ENCODE measurements at regions not wholly inside any gene's neighbourhood (a gene's known extent, or its start where the extent isn't known, plus 50 kb on each side); places are given as distances from the start of the nearest gene placed in this dataset.

- no peaks in the 10 kb centered on the region for H3K4me1 ChIP-seq (ENCODE audit: control insufficient read depth in 4 of 4, insufficient read depth in 4 of 4, low read length in 3 of 4)
- H3K9ac ChIP-seq (ENCODE audit: low read depth in 1 of 2, low read length in 2 of 2), result no peak overlapping the region
- H3K27me3 ChIP-seq (ENCODE audit: control insufficient read depth in 4 of 4, insufficient read depth in 4 of 4, low read length in 3 of 4), result no peaks in the 10 kb centered on the region
- H3K4me3 ChIP-seq (ENCODE audit: low read depth in 1 of 3, low read length in 3 of 3), result no peak overlapping the region
- no peak for DNase-seq (ENCODE audit: low spot score)
- H3K36me3 ChIP-seq (ENCODE audit: control insufficient read depth in 4 of 4, insufficient read depth in 3 of 4, low read depth in 1 of 4, low read length in 3 of 4), result no peaks in the 10 kb centered on the region
- WGBS, result 85% methylated on average over 6 of the region's 6 CpGs
- H3K27ac ChIP-seq (ENCODE audit: low read depth in 1 of 2, low read length in 2 of 2), result no peak overlapping the region
- H3K9me3 ChIP-seq (ENCODE audit: control insufficient read depth in 4 of 4, low read length in 3 of 4), result no peaks in the 10 kb centered on the region
- TF ChIP-seq ZBTB33 (IDR thresholded peaks at IDR 0.05) (no peak), EGR1 (IDR thresholded peaks at IDR 0.05; ENCODE audit: low read depth in 2 of 2) (no peak), GABPA (IDR thresholded peaks at IDR 0.05 in 1 of 2, conservative IDR thresholded peaks at IDR 0.05 in 1 of 2) (no peak), RAD21 (IDR thresholded peaks at IDR 0.05) (no peak), RXRA (IDR thresholded peaks at IDR 0.05) (no peak), YY1 (IDR thresholded peaks at IDR 0.05) (no peak), FOXA1 (IDR thresholded peaks at IDR 0.05) (no peak), FOXA2 (IDR thresholded peaks at IDR 0.05) (no peak), HNF4A (conservative IDR thresholded peaks at IDR 0.05) (no peak), NR2F2 (IDR thresholded peaks at IDR 0.05) (no peak), ATF3 (IDR thresholded peaks at IDR 0.05) (no peak), SP1 (IDR thresholded peaks at IDR 0.05) (no peak), JUND (IDR thresholded peaks at IDR 0.05) (no peak), MAX (IDR thresholded peaks at IDR 0.05) (no peak), REST (IDR thresholded peaks at IDR 0.05) (no peak), TAF1 (conservative IDR thresholded peaks at IDR 0.05) (no peak), HNF4G (IDR thresholded peaks at IDR 0.05) (no peak)
- TF ChIP-seq, protein P1, sequence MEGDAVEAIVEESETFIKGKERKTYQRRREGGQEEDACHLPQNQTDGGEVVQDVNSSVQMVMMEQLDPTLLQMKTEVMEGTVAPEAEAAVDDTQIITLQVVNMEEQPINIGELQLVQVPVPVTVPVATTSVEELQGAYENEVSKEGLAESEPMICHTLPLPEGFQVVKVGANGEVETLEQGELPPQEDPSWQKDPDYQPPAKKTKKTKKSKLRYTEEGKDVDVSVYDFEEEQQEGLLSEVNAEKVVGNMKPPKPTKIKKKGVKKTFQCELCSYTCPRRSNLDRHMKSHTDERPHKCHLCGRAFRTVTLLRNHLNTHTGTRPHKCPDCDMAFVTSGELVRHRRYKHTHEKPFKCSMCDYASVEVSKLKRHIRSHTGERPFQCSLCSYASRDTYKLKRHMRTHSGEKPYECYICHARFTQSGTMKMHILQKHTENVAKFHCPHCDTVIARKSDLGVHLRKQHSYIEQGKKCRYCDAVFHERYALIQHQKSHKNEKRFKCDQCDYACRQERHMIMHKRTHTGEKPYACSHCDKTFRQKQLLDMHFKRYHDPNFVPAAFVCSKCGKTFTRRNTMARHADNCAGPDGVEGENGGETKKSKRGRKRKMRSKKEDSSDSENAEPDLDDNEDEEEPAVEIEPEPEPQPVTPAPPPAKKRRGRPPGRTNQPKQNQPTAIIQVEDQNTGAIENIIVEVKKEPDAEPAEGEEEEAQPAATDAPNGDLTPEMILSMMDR (IDR thresholded peaks at IDR 0.05; ENCODE audit: low read depth, low read length, missing input control), result no peak
These were observed 183.5 kb downstream of the MATN1 start for GRCh38 chr1:30539884-30540283.
